LHCN-M2 (cell line): ENCODE measurements at regions not wholly inside any gene's neighbourhood (a gene's known extent, or its start where the extent isn't known, plus 50 kb on each side); places are given as distances from the start of the nearest gene placed in this dataset.
A peak's percentile ranks its signal among the peaks of the same experiment; 100 is the strongest.

Experiments used
- DNase-seq: peaks from one replicate; pipeline ENCODE4 v3.0.0-alpha.2; 2012; ENCODE audit warnings: low read depth

GRCh38 chr5:148012801-148013200, 51.0 kb upstream of the SPINK5 start:
- DNase-seq, result no peak

- DNase-seq, result peak; percentile 7
Observed at GRCh38 chr5:148011398-148012137, 52.2 kb upstream of the SPINK5 start.

GRCh38 chr5:148005788-148006520, 57.8 kb upstream of the SPINK5 start:
- no peak for DNase-seq

GRCh38 chr5:148003226-148003625, 60.6 kb upstream of the SPINK5 start:
- DNase-seq, result no peak

GRCh38 chr5:148002451-148002850, 61.3 kb upstream of the SPINK5 start:
- DNase-seq, result no peak

GRCh38 chr5:148000036-148000435, 63.7 kb upstream of the SPINK5 start:
- DNase-seq, result no peak

GRCh38 chr5:147998704-147999103, 65.1 kb upstream of the SPINK5 start:
- no peak for DNase-seq

- no peak for DNase-seq
Observed at GRCh38 chr5:147997486-147997885, 66.3 kb upstream of the SPINK5 start.

- DNase-seq, result no peak
Observed at GRCh38 chr5:147996379-147996778, 67.4 kb upstream of the SPINK5 start.

GRCh38 chr5:147995846-147996245, 67.9 kb upstream of the SPINK5 start:
- no peak for DNase-seq

GRCh38 chr5:147989994-147990393, 73.8 kb upstream of the SPINK5 start:
- DNase-seq, result no peak

GRCh38 chr5:147989239-147989638, 74.5 kb upstream of the SPINK5 start:
- DNase-seq, result no peak

GRCh38 chr5:147986134-147986757, 77.5 kb upstream of the SPINK5 start:
- no peak for DNase-seq

- no peak for DNase-seq
Observed at GRCh38 chr5:147985608-147986007, 78.2 kb upstream of the SPINK5 start.

GRCh38 chr5:147983742-147984141, 77.4 kb upstream of the C5orf46 start:
- DNase-seq, result no peak

GRCh38 chr5:147981074-147981473, 74.7 kb upstream of the C5orf46 start:
- no peak for DNase-seq

GRCh38 chr5:147979761-147980160, 73.4 kb upstream of the C5orf46 start:
- no peak for DNase-seq

GRCh38 chr5:147972076-147972840, 65.9 kb upstream of the C5orf46 start:
- DNase-seq, result no peak

GRCh38 chr5:147971472-147971871, 65.1 kb upstream of the C5orf46 start:
- DNase-seq, result no peak

- DNase-seq, result no peak
Observed at GRCh38 chr5:147968855-147969254, 62.5 kb upstream of the C5orf46 start.

- DNase-seq, result no peak
Observed at GRCh38 chr5:147966829-147967228, 60.5 kb upstream of the C5orf46 start.

- no peak for DNase-seq
Observed at GRCh38 chr5:147966326-147966725, 60.0 kb upstream of the C5orf46 start.
